T47D (cell line): ENCODE measurements at regions not wholly inside any gene's neighbourhood (a gene's known extent, or its start where the extent isn't known, plus 50 kb on each side); places are given as distances from the start of the nearest gene placed in this dataset.

Source experiments
- DNase-seq, 2 experiments: peaks; one replicate each; pipeline versions ENCODE4 v3.0.0 to v3.0.0-alpha.2; 2011 to 2012; ENCODE audit warnings: low read depth in 1 of 2, low spot score in 1 of 2
- JUND ChIP-seq: IDR thresholded peaks from 2 replicates; pipeline ENCODE4 v1.6.1; 2012; ENCODE audit warnings: low read depth
- in situ Hi-C: cut with HindIII; loops from 2 replicates; pipeline ENCODE4 v1.10.0; 2016; ENCODE audit warnings: low sequenced_read_pairs, low pct_unique_long_range_greater_than_20kb

DNA sequence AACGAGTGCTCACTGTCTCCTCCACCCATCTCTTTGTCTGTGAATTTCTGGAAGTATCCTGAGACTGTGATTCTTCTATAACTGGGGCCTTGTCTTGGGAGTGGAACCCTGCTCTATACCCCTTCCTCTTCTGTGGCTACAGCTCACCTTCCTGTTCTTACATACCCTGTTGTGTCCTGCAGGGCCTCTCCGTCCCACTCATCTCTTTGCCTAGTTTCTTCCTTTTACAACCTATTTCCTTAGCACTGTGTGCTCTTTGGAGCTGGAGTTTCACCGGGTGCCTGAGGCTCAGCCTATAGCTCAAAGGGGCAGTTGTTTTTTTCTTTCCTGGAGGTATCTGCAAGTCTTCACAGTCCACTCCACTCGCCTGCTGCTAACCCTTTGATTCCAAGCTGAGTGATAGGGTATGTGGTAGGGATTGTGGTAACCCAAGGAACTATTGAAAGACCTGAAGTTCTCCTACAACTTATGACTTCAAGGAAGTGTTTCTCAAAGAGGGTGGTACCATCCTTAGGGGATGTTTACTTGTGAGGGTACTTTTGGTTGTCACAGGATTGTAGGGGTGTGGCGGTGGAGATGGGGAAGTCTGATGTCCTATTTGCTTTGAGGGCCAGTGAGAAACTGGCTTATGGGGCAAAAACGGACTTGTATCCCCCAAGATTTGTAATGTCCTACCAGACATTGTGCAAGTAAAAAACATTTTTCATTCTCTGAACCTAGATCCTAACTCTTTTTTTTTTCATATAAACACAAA, 66.6 kb upstream of the ARL8B start:
- in situ Hi-C loops: no loop called here
- no peak for TF ChIP-seq JUND
- DNase-seq: no peak

GRCh38 chr3:5056111-5056391, 66.0 kb upstream of the ARL8B start:
- DNase-seq: no peak
- in situ Hi-C loops: no loop called here
- no peak for TF ChIP-seq JUND

GRCh38 chr3:5057272-5057671, 64.8 kb upstream of the ARL8B start:
- DNase-seq: no peak
- no peak for TF ChIP-seq JUND
- in situ Hi-C loops: no loop called here

DNA sequence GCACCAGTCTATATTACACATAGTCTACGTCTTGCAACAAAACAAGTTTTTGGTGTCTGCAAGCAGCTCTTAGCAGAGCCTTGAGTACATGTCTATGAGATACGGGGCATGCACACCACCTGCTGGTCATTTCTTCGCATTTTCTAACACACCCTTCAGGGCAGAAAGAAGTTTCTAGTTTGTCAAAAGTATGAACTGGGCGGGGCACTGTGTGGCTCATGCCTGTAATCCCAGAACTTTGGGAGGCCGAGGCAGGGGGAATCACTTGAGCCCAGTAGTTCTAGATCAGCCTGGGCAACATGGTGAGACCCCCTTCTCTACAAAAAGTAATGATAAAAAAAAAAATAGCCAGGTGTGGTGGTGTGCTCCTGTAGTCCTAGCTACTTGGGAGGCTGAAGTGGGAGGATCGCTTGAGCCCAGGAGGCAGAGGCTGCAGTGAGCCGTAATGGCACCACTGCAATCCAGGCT, 64.2 kb upstream of the ARL8B start:
- peak; percentile 38 to 95 for DNase-seq
- TF ChIP-seq JUND: no peak
- in situ Hi-C loops: no loop called here

DNA sequence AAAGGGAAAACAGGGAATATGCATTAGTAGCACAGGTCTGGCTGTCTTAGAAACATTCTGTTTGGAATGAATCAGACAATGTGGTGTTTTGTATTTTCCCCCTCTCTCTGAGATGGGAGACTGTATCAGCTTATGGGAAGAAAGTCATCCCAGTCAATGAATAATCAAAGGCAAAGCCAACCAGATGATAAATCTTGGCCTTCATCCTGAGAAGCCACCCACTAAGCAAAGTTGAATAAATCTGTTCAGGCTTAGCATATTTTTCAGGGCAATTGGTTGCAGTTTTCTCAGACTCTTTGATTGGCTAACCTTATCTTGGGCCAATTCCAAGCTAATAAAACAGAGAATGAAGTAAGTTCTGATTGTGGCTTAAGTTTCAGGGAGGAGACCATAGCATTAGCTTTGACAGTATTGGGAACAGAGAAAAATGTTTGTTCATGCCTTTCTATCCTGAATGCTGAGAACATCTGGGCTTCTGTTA, 63.6 kb upstream of the ARL8B start:
- no peak for TF ChIP-seq JUND
- no peak for DNase-seq
- in situ Hi-C loops: no loop called here

DNA sequence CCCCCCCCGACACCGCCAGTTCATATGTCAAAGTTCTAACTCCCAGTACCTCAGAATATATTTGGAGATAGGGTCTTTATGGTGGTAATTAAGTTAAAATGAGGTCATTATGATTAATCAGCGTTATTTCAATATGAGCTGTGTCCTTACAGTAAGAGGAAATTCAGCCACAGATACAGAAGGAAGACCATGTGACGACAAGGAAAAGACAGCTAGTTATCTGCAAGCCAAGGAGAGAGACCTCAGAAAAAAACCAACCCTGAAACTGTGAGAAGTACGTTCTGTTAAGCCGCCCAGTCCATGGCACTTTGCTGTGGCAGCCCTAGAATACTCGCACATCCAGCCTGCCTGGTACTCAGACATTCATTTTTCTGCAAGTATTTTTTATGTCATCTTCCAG, 62.3 kb upstream of the ARL8B start:
- in situ Hi-C loops: no loop called here
- DNase-seq: no peak
- no peak for TF ChIP-seq JUND

DNA sequence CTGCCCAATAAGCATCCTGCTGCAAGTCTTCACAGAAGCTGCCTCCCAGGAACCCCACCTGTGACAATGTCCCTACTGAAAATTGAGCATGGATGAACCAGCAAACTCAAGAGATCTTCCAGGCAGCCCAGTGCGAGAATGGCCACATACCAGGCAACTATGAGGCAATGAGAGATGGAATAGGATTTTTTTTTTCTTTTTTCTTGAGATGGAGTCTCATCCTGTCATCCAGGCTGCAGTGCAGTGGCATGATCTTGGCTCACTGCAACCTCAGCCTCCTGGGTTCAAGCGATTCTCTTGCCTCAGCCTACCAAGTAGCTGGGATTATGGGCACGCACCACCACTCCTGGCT, 60.9 kb upstream of the ARL8B start:
- in situ Hi-C loops: no loop called here
- no peak for TF ChIP-seq JUND
- DNase-seq: no peak

- DNase-seq: no peak
- TF ChIP-seq JUND: no peak
- in situ Hi-C loops: no loop called here
These were observed 58.4 kb upstream of the ARL8B start for GRCh38 chr3:5063724-5064123.

DNA sequence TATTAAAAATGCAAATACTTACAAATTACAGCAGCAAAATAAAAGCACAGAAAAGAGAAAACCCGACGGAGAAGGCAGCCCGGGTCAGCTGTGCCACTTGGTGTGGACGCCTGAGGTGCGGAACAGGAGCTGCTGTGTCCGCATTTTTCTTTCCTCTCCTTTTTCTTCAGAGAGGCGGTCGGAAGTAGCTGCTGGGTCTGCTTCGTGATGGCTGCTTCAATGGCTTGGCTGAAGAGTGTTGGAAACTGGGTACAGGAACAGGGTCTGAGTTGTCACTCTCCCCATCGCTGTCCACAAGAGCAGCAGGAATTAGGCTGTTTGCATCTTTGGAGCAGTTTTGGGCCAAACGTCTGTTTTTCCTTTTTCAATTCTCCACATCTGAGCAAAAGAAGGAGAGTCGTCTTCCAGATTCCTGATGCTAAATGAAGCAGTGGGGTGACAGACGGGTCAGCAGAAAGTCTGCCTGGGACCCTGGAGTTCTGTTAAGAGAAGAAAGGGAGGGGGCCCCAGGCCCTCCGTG, 53.5 kb upstream of the ARL8B start:
- in situ Hi-C loops: no loop called here
- DNase-seq: no peak
- no peak for TF ChIP-seq JUND

DNA sequence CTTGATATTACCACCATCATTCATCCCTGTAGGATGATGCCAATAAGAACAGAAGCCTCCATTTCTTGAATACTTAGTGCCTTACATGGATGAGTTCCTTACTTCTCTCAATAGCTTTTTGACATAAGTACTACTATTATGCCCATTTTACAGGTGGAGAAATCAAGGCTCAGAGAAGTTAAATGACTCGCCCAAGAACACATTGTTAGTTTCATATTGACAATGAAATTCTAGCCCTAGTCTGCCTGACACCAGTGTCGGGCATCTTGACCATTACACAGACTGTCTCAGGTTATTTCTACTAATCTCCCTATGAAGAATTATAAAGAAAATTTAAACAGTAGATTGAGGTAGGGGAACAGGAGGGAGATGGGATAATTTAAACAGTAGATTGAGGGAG, 52.5 kb upstream of the ARL8B start:
- TF ChIP-seq JUND: no peak
- in situ Hi-C loops: no loop called here
- no peak for DNase-seq

GRCh38 chr3:5071061-5071460, 51.0 kb upstream of the ARL8B start:
- no peak for DNase-seq
- in situ Hi-C loops: no loop called here
- TF ChIP-seq JUND: no peak

DNA sequence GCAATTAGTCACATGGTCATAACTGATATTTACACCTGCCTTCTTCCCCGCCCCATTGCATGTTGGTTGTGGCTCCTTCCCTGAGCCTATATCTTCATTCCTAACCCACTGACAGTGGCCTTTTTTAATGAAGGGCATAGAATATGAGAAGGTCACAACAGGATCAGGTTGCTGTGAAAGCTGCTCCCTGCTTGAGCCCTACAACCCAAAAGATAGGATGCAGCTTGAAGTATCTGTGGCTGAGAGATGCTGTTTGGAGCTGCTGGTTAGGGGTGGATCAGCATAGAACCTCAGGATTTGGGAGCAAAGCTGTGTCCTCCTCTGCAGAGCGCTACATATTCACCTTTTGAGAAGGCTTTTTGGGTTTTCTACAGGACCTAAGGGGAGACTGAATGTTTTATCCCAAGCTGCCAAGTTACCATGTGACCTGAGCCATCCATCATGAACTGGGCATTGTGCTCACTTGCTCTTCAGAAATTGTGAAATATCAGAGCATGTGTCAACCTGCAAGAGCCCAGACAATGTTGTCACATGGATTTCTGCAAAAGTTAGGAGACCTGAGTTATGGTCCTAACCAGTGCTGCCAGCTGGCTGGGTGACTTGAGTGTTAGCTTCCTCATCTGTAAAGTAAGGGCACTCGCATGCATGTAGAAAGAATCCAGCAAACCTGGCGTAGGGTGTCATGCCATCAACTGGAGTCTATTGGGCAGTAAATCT, 49.8 kb upstream of the ARL8B start:
- in situ Hi-C loops: no loop called here
- no peak for DNase-seq
- no peak for TF ChIP-seq JUND
